ENCODE measurements at regions not wholly inside any gene's neighbourhood (a gene's known extent, or its start where the extent isn't known, plus 50 kb on each side); places are given as distances from the start of the nearest gene placed in this dataset.

- Histone ChIP-seq H3K14ac (ENCODE audit: insufficient read length) (no peak overlapping the region), H2BK120ac (replicated peaks; ENCODE audit: low read depth, low read length) (no peak overlapping the region), H3K4ac (replicated peaks; ENCODE audit: insufficient read length, low read depth, low read length) (no peak overlapping the region), H3K79me1 (ENCODE audit: low read depth, low read length) (no peaks in the 10 kb centered on the region), H3K23ac (ENCODE audit: insufficient read length) (no peak overlapping the region), H4K5ac (ENCODE audit: insufficient read length, low read depth, low read length) (no peak overlapping the region), H3K4me2 (ENCODE audit: insufficient read depth in 1 of 2, low read depth in 2 of 2, low read length in 2 of 2) (no peak overlapping the region), H2AK5ac (ENCODE audit: low read depth, low read length) (no peak overlapping the region), H2AFZ (ENCODE audit: low read length) (no peak overlapping the region), H3K27ac (ENCODE audit: low read depth, low read length) (no peak overlapping the region), H3K4me3 (ENCODE audit: extremely low read depth in 1 of 4, insufficient read depth in 2 of 4, low read depth in 3 of 4, low read length in 4 of 4) (no peak overlapping the region), H3K79me2 (ENCODE audit: control insufficient read depth in 1 of 2, insufficient read depth in 2 of 2, low read length in 2 of 2) (no peaks in the 10 kb centered on the region), H2BK5ac (ENCODE audit: low read depth, low read length) (no peak overlapping the region), H4K8ac (ENCODE audit: extremely low read depth, insufficient read depth, low read length) (no peak overlapping the region), H3K23me2 (ENCODE audit: low read depth, low read length) (no peaks in the 10 kb centered on the region), H3K27me3 (replicated peaks in 1 of 4; ENCODE audit: control insufficient read depth in 3 of 4, extremely low read depth in 1 of 4, insufficient read depth in 3 of 4, low read length in 3 of 4) (no peaks in the 10 kb centered on the region), H4K20me1 (replicated peaks in 1 of 2; ENCODE audit: control insufficient read depth in 1 of 2, insufficient read depth in 2 of 2, low read length in 2 of 2) (no peaks in the 10 kb centered on the region), H3K18ac (ENCODE audit: extremely low read depth, low read length) (no peak overlapping the region), H2BK12ac (ENCODE audit: low read depth, low read length) (no peak overlapping the region), H4K91ac (replicated peaks; ENCODE audit: insufficient read length, low read length) (no peak overlapping the region), H2BK20ac (ENCODE audit: low read length) (no peak overlapping the region), H3K9ac (replicated peaks in 1 of 4; ENCODE audit: extremely low read depth in 1 of 4, low read depth in 3 of 4, low read length in 3 of 4) (no peak overlapping the region), H3K4me1 (replicated peaks in 1 of 4; ENCODE audit: control insufficient read depth in 3 of 4, insufficient read depth in 4 of 4, low read length in 3 of 4) (peaks cover 0 to 6% (median under 1%) of the 10 kb centered on the region in 4 experiments; a peak in 2 of 7 replicates), H2BK15ac (ENCODE audit: low read length) (no peak overlapping the region), H3K9me3 (ENCODE audit: insufficient read depth in 2 of 2, low read depth in 1 of 2, low read length in 1 of 2) (no peaks in the 10 kb centered on the region), H3K56ac (replicated peaks; ENCODE audit: insufficient read length, low read depth, low read length) (no peak overlapping the region), H3K36me3 (ENCODE audit: control insufficient read depth in 2 of 4, insufficient read depth in 4 of 4, low read length in 3 of 4) (no peaks in the 10 kb centered on the region)
- no peak for DNase-seq (ENCODE audit: low read depth in 1 of 2, low spot score in 2 of 2)
- TF ChIP-seq RFX5 (IDR thresholded peaks at IDR 0.05; ENCODE audit: borderline replicate concordance, low read depth, low read length), result no peak
- no peak for TF ChIP-seq EP300 (IDR thresholded peaks at IDR 0.05; ENCODE audit: borderline replicate concordance in 1 of 2, low read depth in 2 of 2, low read length in 2 of 2)
- FAIRE-seq, result no peak
- ChIA-PET CTCF (ENCODE audit: partially characterized antibody) (no interaction called here), POLR2A (ENCODE audit: partially characterized antibody) (no interaction called here)
These were observed 649.6 kb upstream of the ATXN8OS start for GRCh38 chr13:69458013-69458412.

All from H1 (cell line).